ENCODE measurements at regions not wholly inside any gene's neighbourhood (a gene's known extent, or its start where the extent isn't known, plus 50 kb on each side); places are given as distances from the start of the nearest gene placed in this dataset.

DNA sequence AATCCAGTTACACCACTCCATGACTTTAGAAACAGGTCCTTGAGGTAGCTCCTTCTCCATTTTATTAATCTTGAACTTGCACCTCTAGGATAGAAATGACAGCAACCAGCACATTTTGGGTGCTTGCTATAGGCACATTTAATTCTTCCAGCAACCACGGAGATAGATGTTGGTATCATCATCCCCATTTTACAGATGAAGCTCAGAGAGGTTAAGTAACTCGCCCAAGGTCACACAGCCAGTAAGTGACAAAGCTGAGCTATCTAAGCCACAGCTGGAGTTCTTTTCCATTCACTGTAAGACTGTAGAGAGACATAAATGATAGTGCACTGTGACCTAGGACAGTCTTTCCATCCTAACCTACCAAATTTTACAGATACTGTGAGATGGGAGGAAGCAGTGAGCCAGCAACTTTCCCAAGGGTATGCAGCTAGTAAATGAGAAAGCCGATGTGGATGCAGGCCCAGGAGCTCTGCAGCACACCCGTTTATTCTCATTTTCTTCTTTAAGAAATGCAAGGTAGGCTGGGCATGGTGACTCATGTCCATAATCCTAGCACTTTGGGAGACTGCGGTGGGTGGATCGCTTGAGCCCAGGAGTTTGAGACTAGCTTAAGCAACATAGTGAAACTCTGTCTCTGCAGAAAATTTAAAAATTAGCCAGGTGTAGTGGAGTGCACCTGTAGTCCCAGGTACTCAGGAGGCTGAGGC lies 103.2 kb downstream of the TBX5 start:
- H3K4me3 ChIP-seq: no peak overlapping the region
- H3K4me1 ChIP-seq: no peaks in the 10 kb centered on the region
- TF ChIP-seq POLR2A (IDR thresholded peaks at IDR 0.05): no peak
- TF ChIP-seq POLR2AphosphoS5 (IDR thresholded peaks at IDR 0.05): no peak
- TF ChIP-seq, protein P1, sequence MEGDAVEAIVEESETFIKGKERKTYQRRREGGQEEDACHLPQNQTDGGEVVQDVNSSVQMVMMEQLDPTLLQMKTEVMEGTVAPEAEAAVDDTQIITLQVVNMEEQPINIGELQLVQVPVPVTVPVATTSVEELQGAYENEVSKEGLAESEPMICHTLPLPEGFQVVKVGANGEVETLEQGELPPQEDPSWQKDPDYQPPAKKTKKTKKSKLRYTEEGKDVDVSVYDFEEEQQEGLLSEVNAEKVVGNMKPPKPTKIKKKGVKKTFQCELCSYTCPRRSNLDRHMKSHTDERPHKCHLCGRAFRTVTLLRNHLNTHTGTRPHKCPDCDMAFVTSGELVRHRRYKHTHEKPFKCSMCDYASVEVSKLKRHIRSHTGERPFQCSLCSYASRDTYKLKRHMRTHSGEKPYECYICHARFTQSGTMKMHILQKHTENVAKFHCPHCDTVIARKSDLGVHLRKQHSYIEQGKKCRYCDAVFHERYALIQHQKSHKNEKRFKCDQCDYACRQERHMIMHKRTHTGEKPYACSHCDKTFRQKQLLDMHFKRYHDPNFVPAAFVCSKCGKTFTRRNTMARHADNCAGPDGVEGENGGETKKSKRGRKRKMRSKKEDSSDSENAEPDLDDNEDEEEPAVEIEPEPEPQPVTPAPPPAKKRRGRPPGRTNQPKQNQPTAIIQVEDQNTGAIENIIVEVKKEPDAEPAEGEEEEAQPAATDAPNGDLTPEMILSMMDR (IDR thresholded peaks at IDR 0.05): no peak
- TF ChIP-seq EP300 (IDR thresholded peaks at IDR 0.05): no peak
- no peaks in the 10 kb centered on the region for H3K36me3 ChIP-seq
- H3K27ac ChIP-seq: no peak overlapping the region
- peaks cover 7% of the 10 kb centered on the region for H3K27me3 ChIP-seq
- WGBS: 69% methylated on average over 5 of the region's 6 CpGs
- H3K9me3 ChIP-seq: no peaks in the 10 kb centered on the region
- no peak for DNase-seq (ENCODE audit: low spot score in 2 of 2)

DNA sequence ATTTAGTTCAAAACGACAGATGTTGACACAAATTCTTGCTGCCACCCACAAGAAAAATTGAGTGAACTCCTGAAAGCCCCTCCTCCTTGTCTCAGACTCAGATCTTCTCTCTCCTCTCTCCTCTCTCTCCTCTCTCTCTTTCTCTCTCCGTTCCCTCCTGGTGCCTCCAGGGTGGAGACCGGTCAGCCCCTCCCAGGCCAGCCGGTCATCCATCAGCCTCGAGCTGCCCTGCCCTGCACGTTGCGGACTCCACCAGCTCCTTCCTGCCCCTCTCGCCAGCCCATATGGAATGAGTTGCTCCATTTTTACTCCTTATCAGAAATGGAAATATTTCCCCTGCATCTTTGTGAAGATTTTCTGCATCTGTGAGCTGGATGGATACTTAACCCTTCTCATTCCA lies 103.8 kb downstream of the TBX5 start:
- 3% methylated on average over 8 of the region's 8 CpGs for WGBS
- no peak overlapping the region for H3K27ac ChIP-seq
- no peaks in the 10 kb centered on the region for H3K4me1 ChIP-seq
- peaks cover 7% of the 10 kb centered on the region for H3K27me3 ChIP-seq
- no peaks in the 10 kb centered on the region for H3K9me3 ChIP-seq
- no peak overlapping the region for H3K4me3 ChIP-seq
- DNase-seq (ENCODE audit: low spot score in 2 of 2): no peak
- H3K36me3 ChIP-seq: no peaks in the 10 kb centered on the region
- TF ChIP-seq, protein P1 (IDR thresholded peaks at IDR 0.05): no peak
- TF ChIP-seq POLR2A (IDR thresholded peaks at IDR 0.05) (no peak), EP300 (IDR thresholded peaks at IDR 0.05) (no peak), POLR2AphosphoS5 (IDR thresholded peaks at IDR 0.05) (no peak)

DNA sequence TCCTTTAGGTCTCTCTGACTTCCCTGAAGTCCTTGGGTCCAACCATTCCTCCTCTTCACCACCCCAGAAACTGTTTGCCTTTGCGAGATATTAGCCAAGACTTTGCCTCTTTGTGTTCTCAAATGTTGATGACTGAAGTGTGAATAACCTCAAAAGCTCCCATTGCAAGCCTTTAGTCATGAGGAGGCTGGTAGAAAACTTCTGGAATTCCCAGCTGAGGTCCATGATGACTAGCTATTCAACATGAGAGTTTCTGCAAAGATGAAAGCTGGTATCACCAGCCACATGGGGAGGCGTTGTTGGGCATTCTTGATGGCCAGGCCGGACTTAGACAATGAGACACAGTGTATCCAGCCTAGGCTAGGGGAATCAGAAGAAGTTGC lies 111.7 kb downstream of the TBX5 start:
- no peaks in the 10 kb centered on the region for H3K36me3 ChIP-seq
- no peaks in the 10 kb centered on the region for H3K27me3 ChIP-seq
- no peak for TF ChIP-seq POLR2AphosphoS5 (IDR thresholded peaks at IDR 0.05)
- no peak for TF ChIP-seq POLR2A (IDR thresholded peaks at IDR 0.05)
- no peak for TF ChIP-seq EP300 (IDR thresholded peaks at IDR 0.05)
- TF ChIP-seq, protein P1 (IDR thresholded peaks at IDR 0.05): no peak
- H3K4me1 ChIP-seq: no peaks in the 10 kb centered on the region
- WGBS: 91% methylated on average over 3 of the region's 3 CpGs
- no peak overlapping the region for H3K27ac ChIP-seq
- no peaks in the 10 kb centered on the region for H3K9me3 ChIP-seq
- no peak overlapping the region for H3K4me3 ChIP-seq
- DNase-seq (ENCODE audit: low spot score in 2 of 2): no peak

DNA sequence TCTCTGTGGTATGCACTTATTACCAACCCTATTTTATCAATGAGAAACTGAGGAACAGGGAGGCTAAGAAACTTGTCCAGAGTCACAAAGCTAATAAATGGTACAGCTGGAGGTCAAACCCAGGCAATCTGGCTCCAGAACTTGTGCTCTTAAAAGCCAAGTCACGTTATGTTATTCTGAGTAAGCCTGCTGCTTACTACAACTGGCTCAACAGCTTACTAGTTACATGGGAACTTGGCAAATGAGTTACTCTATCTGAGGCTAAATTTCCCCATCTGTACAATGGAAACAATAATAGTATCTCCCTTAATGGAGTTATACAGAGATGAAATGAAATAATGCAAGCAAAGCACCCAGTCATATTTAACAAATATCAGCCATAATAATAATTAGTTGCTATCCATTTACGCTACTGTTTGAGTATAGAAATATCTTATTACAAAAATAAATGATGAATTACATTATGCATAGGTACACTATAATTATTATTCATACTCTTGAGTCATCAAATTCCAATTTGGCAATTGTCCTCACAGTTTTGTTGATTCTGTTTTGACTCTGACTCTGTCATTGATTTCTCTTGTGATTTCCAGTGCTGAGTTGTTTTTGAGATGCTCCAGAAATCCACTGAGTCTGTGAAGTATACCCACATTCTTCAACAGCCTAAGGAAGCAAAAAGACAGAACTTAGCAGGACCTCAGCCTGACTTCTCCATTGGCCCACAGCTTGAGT lies 112.2 kb downstream of the TBX5 start:
- TF ChIP-seq EP300 (IDR thresholded peaks at IDR 0.05) (no peak), POLR2AphosphoS5 (IDR thresholded peaks at IDR 0.05) (no peak), POLR2A (IDR thresholded peaks at IDR 0.05) (no peak)
- TF ChIP-seq, protein P1 (IDR thresholded peaks at IDR 0.05): no peak
- no peak overlapping the region for H3K27ac ChIP-seq
- DNase-seq (ENCODE audit: low spot score in 2 of 2): no peak
- H3K27me3 ChIP-seq: no peaks in the 10 kb centered on the region
- H3K9me3 ChIP-seq: no peaks in the 10 kb centered on the region
- H3K4me3 ChIP-seq: no peak overlapping the region
- H3K36me3 ChIP-seq: no peaks in the 10 kb centered on the region
- no peaks in the 10 kb centered on the region for H3K4me1 ChIP-seq
- WGBS: 83% methylated on average over 2 of the region's 2 CpGs

DNA sequence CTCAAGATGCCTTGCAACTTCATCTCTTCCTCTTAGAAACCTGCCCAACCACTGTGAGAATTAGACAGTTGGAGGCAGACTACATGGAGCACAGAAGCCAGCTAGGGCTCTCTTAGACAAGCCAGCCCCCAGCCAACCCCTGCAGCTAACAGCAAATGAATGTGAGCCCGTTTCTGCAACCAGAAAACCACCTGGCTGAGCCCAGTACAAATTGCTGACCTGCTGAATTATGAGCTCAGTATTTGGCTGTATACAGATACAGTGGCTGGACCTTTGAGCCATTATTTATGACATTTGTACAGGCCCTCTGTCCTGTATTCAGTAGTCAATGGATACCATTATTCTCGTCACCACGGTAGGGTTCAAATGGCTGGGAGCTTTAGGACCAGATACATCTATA lies 112.9 kb downstream of the TBX5 start:
- Histone ChIP-seq H3K27ac (no peak overlapping the region), H3K4me1 (no peaks in the 10 kb centered on the region), H3K4me3 (no peak overlapping the region), H3K27me3 (peaks cover 4% of the 10 kb centered on the region), H3K9me3 (no peaks in the 10 kb centered on the region), H3K36me3 (no peaks in the 10 kb centered on the region)
- 87% methylated on average over 3 of the region's 3 CpGs for WGBS
- DNase-seq (ENCODE audit: low spot score in 2 of 2): no peak
- TF ChIP-seq POLR2A (IDR thresholded peaks at IDR 0.05) (no peak), EP300 (IDR thresholded peaks at IDR 0.05) (no peak), POLR2AphosphoS5 (IDR thresholded peaks at IDR 0.05) (no peak)
- TF ChIP-seq, protein P1 (IDR thresholded peaks at IDR 0.05): no peak
